Peyer's patch (tissue), 4 donors: ENCODE measurements at regions not wholly inside any gene's neighbourhood (a gene's known extent, or its start where the extent isn't known, plus 50 kb on each side); places are given as distances from the start of the nearest gene placed in this dataset.

Experiments used
- POLR2A ChIP-seq, 2 donors: fragments of 450-650 bp; IDR thresholded peaks; one replicate each; pipeline ENCODE4 v1.5.1; 2017; ENCODE audit warnings: antibody characterized with exemption in 2 of 2, mild to moderate bottlenecking in 2 of 2, moderate library complexity in 2 of 2
- TF ChIP-seq, protein P1 (sequence below), 6 experiments: fragments of 450-650 bp in 4 of 6; fragments of 200-600 bp in 2 of 6; sonication (generic) in 1 of 6; IDR thresholded peaks; one replicate each; pipeline ENCODE4 v1.5.1; 2017 to 2019; ENCODE audit warnings: antibody characterized with exemption in 6 of 6, mild to moderate bottlenecking in 3 of 6, moderate library complexity in 1 of 6

DNA sequence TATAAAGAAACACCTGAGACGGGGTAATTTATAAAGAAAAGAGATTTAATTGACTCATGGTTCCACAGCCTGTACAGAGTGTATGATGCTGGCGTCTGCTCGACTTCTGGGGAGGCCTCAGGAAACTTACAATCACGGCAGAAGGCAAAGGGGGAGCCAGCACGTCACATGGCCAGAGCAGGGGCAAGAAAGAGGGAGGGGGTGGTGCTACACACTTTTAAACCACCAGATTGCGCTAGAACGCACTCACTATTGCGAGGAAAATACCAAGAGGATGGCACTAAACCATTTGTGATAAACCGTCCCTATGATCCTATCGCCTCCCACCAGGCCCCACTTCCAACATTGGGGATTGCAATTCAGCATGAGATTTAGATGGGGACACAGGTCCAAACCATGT is 79.7 kb upstream of the CARD18 start:
- TF ChIP-seq, protein P1, sequence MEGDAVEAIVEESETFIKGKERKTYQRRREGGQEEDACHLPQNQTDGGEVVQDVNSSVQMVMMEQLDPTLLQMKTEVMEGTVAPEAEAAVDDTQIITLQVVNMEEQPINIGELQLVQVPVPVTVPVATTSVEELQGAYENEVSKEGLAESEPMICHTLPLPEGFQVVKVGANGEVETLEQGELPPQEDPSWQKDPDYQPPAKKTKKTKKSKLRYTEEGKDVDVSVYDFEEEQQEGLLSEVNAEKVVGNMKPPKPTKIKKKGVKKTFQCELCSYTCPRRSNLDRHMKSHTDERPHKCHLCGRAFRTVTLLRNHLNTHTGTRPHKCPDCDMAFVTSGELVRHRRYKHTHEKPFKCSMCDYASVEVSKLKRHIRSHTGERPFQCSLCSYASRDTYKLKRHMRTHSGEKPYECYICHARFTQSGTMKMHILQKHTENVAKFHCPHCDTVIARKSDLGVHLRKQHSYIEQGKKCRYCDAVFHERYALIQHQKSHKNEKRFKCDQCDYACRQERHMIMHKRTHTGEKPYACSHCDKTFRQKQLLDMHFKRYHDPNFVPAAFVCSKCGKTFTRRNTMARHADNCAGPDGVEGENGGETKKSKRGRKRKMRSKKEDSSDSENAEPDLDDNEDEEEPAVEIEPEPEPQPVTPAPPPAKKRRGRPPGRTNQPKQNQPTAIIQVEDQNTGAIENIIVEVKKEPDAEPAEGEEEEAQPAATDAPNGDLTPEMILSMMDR (IDR thresholded peaks at IDR 0.05): no peak
- TF ChIP-seq POLR2A (IDR thresholded peaks at IDR 0.05): no peak
